HG03460 (cell line): ENCODE measurements at regions not wholly inside any gene's neighbourhood (a gene's known extent, or its start where the extent isn't known, plus 50 kb on each side); places are given as distances from the start of the nearest gene placed in this dataset.
"Not testable (repeated sequence)": the region's sequence is repeated elsewhere in the genome, so short reads cannot be mapped to it uniquely, and the experiment has no call there.

Experiments
- ATAC-seq: cut with Tn5 transposase; IDR thresholded peaks from one replicate; pipeline ENCODE4 v1.9.1; 2021; ENCODE audit not compliant: unreplicated experiment

DNA sequence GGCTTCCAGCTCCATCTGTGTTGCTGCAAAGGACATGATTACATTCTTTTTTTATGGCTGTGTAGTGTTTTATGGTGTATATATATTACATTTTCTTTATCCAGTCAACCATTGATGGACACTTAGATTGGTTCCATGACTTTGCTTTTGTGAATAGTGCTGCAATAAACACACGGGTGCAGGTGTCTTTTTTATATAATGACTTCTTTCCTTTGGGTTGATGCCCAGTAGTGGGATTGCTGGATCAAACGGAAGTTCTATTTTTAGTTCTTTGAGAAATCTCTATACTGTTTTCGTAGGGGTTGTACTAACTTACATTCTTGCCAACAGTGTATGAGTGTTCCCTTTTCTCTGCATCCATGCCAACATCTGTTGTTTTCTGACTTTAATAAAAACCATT lies 189.7 kb downstream of the ACTR3B start:
- no peak for ATAC-seq

DNA sequence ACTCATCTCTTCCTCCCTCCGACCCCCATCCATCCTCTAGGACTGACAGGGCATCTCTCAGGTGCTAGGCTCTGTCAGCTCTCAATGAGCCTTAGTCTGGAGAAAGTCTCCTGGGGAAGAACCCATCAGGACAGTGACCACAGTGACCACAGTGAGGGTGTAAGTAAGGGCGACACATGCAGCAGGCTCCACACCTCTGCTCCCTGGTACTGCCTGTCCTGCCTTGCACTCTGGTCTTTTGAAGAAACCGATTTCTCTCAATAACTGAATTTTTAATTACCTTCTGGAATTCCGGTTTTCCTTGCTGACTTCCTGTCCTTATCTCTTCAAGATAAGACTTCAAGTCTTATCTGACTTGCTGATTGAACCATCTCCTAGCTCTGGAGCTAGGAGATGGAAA lies 190.2 kb downstream of the ACTR3B start:
- no peak for ATAC-seq

DNA sequence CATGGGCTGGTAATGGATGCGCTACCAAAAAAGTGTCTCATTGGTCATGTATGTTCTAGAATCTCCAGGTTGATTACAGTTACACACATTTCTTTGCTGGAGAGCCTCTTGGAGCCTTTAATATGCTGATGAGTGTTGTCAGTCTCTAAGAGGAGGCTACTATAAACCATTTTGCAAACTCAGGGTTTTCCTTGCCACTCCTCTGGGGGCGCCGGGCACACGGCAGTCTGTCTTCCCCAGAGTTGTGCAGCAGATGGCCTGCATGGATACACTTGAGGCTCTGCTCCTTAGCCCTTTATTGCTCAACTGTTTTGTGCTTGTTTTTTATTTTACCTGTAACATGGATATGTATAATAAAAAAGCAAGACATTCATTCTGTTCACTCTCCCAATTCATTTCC lies 196.5 kb downstream of the ACTR3B start:
- no peak for ATAC-seq

DNA sequence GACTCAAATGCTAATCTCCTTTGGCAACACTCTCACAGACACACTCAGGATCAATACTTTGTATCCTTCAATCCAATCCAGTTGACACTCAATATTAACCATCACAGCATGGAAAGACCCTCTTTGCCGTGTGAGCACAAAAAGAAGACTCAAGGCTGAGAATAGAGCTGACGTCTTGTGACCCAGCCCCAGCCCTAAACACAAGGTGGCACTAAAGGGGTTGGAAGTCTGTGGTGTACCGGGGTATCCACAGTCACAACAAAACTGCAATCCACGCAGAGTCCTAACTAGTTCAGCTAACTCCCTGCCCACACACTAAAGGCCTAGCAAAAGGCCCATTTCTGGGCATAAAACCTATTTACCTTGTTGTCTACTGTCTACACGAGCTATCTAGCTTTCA lies 200.1 kb downstream of the ACTR3B start:
- no peak for ATAC-seq

DNA sequence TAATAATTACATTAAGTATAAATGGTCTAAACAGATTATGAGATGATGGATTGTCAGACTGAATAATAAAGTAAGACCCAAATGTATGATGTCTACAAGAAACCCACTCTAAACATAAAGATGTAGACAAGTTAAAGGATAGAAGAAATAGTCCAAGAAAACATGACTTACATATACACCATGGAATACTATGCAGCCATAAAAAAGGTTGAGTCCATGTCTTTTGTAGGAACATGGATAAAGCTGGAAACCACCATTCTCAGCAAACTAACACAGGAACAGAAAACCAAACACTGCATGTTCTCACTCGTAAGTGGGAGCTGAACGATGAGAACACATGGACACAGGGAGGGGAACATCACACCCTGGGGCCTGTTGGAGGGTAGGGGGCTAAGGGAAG lies 202.2 kb downstream of the ACTR3B start:
- not testable (repeated sequence) for ATAC-seq

DNA sequence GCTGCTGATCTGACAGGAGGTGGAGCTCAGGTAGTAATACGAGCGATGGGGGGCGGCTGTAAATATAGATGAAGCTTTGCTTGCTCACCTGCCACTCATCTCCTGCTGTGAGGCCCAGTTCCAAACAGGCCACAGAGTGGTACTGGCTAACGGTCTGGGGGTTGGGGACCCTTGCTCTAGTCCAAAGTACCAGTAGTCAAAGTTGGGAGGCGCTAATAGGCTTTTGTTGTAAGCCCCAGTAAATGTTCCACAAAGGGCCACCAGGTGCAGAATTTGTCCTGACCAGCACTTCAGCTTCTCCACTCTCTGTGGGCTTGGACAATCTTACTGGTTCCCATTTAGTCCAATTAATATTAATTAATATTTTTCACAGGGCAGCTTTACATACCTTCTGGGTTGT lies 206.6 kb downstream of the ACTR3B start:
- ATAC-seq = no peak

DNA sequence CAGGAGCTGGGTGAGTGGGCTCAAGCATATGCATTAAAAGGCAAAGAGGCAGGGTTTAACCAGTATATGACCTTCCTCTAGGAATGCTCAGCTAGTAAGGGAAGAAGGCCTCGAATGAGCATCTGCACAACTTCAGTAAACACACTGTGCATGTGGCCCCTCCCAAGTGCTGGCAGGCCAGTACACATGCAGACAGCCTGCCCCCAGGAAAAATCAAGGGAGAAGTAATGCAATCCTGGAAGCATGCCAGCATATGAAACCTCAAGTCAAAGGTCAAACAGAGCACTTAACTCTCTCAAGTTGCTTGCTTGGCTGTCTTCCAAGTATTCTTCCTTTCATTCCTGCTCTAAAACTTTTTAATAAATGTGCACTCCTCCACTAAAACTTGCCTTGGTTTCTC lies 208.4 kb downstream of the ACTR3B start:
- ATAC-seq = no peak

DNA sequence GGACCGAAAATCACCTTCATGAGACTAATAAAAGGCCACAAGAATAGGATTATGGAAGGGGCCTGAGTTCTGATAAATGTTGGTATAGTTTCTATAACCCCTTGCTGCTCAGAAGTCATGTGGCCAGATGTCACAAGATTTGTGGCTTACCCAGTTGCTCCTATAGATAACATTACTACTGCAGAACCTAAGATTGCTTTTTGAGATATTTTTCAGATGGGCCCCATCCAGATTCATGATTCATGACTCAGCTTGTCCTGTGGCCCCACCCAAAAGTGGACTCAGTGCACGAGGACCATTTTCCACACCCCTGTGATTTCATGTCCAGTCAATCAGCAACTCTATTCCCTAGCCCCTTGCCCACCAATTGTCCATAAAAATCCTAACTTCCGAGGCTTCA lies 209.0 kb downstream of the ACTR3B start:
- no peak for ATAC-seq

DNA sequence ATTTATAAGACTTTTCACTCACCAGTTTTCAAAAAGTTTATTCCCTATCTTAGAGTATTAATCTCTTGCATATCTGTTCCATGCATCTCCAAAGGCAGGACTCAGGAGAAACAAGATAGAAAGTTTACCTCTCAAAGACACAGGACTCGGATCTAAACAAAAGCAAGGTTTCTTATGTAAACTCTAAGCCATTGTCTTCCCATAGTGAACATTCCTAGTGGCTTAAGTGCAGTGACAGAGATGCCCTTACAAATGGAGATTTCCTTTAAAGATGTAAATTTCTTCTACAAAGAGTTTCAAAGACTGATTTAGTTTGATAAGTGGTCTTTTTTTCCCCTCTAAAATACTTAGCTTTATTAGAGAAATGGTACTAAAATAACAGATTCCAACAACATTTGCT lies 209.8 kb downstream of the ACTR3B start:
- no peak for ATAC-seq

DNA sequence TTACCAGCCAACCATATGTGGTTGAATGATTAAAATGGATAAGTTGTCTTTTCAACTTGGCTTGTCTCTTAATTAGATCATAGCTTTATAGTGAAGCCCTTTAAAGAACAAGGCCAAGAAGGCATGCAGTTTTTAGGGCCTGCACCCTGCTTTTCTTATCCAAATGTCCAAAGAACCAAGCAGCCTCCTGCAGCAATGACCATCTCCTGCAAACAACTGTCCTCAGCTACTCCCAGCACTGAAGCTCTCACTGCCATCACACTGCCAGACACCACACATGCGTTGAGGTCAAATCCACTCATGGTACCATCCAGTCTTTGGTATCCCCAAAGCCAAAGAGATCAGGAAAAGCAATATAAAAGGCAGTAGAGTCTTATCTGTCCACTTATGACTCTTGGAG lies 210.3 kb downstream of the ACTR3B start:
- ATAC-seq = no peak

DNA sequence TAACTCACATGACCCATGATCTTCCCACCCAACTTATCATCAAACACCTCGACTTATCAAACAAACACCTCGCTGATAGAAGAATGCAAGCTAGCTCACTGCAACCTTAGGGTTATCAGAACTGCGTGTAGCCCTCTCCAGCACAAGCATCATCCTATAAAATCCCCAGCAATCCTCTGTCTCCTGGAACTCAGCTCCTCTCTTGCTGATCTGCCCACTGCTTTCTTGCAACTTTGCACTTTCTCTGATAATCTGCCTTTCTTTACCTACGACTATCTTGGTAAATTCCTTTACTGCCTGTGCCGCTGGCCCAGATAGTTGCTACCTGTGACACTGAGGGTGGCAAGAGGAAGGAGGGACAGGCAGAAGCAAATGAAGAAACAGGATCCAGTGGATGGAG lies 210.9 kb downstream of the ACTR3B start:
- no peak for ATAC-seq

DNA sequence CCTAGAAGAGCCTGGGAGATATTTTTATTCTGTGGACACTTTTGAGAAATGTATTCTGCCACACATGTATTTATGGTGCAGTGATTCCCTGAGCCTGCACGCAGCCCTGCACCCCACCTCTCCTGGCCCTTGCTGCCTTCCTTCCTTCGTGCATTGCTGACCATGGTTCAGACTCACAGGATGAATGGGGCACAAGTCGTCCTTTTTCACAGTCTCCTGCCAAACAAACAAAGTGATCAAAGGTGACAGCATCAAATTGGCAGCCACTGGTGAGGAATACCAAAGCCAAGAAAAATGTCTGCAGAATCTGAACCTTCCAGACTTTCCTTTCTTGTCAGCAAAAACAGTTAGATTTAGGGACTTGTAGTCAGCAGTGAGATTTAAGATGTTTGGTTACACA lies 215.0 kb downstream of the ACTR3B start:
- no peak for ATAC-seq

DNA sequence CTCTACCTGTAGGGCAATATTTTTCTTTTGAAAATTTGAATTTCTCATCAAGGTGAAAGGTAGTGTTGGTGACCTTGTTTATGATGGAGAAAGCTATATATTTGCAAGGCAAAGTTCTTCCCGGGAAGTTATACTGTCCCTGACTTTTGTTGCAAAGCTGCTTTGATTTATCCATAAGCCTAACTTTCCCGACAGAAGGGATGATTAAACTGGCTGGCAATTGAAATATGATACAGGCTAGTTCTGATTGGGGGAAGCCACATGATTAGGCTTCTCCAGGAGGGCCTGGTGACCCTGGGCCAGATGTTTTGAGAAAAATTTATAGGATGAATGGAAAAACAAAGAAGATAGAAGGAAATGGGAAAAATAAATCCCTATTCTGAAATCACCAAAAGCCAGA lies 215.5 kb downstream of the ACTR3B start:
- ATAC-seq = no peak

DNA sequence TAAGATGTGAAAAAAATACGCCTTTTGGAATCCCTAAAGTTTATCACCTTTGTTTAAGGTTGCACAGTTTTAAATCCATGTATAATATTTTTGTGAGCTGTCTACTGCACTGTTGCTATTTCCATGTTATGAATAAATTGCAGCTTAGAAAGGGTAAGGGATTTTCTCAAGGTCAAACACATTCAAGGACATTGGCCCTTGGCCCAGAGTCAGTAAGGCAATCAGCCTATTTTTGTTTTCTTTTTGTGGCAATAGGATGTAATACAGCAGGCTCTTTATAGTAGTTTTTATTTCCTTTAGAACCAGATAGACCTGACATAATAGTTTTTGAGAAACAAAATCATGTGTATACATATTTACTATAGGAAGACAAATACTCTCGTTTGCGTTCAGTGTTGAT lies 219.8 kb downstream of the ACTR3B start:
- ATAC-seq = no peak

DNA sequence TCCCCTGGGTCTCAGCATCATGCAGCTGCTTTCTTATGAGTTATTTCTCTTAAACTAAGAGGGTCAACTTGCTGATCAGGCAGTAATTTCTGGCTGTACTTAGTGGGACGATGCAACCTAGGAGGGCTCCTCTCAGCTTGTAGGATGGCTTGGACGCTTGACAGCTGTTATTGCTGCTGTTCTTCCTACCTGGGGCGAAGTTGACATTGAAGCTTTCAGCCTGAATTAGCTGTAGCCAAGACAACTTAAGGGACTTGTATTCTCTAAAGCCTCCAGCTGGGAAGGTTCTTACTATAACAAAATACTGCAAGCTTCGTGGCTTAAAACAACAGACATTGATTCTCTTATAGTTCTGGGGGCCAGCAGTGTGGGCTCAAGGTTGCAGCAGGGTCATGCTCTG lies 224.9 kb downstream of the ACTR3B start:
- ATAC-seq = no peak

DNA sequence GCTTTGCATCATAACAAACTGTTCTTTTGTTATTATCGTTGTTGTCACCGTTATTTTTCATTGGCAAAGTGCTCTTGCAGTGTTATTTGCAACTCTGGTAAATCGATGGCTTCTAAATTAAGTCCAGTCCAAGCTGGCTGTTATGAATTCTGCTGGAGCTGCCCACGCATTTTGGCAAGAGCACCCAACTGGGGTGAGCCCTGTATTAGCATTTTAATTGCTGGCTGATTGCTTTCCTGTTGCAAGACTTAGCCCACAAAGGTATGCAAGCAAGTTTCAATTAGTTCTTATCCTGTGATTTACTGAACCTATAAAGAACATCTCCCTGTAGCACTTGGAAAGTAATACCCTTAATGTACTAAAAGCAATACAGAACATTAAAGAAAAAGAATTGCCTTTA lies 226.8 kb downstream of the ACTR3B start:
- ATAC-seq = no peak

DNA sequence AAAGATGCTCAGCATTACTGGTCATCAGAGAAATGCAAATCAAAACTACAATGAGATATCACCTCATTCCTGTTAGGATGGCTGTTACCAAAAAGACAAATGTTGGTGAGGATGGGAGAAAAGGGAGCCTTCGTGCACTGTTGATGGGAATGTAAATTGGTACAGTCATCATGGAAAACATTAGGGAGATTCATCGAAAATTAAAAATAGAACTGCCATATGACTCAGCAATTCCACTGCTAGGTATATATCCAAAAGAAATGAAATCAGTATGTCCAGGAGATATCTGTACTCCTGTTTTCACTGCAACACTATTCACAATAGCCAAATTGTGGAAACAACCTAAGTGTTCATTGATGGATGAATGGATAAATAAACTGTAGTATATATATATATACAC lies 228.1 kb downstream of the ACTR3B start:
- ATAC-seq = no peak

DNA sequence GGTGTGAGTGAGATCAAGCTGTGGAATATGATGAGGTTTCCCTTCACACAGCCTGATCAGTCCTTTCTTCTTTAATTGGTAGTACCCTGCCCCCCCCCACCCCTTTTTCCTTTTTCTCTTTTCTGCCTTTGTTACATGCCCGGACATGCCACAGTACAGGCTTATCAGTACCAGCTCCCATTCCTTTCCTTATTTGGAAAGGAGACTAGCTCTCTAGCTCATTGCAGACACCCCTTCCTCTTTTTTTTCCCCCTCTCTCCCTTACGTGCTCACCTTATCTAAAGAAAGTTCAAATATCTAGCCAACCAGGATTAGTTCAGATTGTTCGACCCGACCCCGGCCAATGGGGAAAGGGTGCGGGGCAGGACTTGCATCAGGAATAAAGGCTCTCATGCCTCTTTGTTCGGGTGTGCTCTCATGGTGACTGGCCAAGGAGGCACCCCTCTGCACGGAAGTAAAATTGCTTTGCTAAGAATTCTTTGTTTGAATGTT lies 230.4 kb downstream of the ACTR3B start:
- no peak for ATAC-seq

DNA sequence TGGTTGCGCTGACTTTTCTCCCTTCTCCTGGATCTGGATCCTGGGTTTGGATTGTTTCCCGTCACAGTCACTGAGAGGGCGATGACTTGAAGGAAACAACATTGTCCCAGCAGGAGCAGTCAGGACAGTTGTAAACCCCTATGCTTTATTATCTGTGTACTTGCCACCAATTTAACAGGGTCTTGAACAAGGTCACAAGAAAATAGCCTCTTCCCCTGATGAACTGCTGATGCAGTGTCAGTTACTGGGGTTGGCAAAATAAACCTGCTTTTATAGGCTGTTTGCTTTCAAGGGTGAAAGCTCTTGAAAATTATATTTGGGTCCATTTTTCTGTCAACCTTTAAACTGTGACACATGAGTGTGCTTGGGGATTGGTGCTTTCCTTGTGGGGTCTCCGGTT lies 238.9 kb downstream of the ACTR3B start:
- ATAC-seq = no peak

DNA sequence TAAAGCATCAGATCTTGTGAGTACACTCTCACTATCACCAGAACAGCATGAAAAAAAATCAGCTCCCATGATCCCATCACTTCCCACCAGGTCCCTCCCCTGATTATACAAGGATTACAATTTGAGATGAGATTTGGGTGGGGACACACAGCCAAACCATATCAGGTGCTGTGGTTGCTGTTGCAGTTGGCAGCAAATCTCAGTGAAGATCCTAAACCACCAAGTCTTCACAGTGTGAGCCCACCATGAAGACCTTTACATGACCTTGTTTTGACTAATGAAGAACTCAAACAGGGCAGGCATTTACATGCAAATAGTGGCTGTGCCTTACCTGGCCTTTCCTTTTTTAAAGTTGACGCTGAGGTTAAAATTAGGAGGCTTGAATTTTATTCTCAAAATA lies 242.6 kb downstream of the ACTR3B start:
- ATAC-seq = no peak

DNA sequence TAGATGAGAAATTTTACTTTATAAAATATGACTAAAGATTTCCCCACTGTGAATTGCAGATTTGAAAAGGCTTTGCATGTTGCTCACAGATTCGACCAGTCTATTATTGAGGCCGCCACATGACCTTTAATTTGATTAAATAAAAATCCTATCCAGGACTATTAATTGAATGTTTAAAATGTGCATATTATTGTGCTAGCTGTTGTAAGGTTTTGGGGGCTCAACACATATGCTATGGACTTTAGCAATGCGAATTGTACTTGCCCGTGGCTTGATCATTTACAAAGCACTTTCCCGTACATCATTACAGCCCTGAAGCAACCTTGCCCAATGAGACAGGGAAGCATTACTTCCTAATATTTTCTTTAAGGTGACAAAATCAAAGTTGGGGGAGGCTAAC lies 243.0 kb downstream of the ACTR3B start:
- ATAC-seq = no peak

DNA sequence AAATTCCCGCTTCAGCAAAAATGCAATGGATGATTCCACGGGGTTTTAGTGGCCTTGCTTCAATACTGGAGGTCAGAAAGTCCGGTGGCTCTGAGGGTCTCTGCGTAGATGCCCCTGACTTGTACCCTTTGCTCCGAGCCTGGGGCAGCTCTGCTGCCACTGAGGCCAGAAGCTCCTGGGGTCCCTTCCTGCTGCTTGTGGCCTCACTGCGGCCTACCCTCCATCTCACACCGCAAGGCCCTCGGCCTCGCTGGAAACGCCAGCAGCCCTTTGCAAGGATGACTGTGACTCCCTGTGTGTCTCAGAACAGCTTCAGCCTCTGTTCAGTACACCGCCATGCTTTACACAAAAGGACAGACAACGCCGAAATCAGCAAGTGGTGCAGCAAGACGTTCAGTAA lies 244.8 kb downstream of the ACTR3B start:
- ATAC-seq = no peak

DNA sequence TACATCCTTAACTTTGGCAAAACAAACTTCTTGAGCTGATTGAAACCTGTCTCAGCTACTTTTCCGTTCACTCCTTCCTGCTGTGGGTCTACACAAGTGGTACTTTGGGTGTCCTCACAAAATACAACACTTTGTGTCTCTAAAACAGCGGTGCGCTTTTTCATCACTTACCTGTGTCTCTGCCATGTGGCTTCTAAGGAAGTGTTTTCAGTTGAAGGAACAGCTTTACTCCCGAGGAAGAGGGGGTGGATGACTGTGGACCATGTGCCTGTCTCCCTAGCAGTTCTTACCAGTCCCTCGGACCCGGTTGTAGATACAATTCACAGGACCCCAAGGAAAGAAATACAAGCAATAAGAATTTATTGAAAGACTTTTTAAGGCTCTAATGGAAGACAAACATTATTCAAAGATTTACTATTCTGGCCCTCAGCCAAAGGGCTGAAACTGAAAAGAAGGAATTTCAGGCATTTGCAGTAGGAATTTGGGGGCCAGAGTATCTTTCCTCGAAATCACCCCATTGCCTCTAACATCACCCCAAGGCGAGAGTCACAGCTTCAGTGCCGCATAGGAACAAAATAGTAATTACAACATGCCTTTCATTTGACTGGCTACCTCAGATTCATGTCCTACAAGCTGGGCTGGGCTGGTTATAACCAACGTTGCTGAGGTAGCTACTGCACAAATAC lies 246.3 kb downstream of the ACTR3B start:
- ATAC-seq = no peak
